DND-41 (cell line): ENCODE measurements at regions not wholly inside any gene's neighbourhood (a gene's known extent, or its start where the extent isn't known, plus 50 kb on each side); places are given as distances from the start of the nearest gene placed in this dataset.

Experiments used
- CTCF ChIP-seq: IDR thresholded peaks from 2 replicates; pipeline ENCODE4 v1.5.1; 2012; ENCODE audit warnings: borderline replicate concordance, low read length, moderate library complexity, mild to moderate bottlenecking; ENCODE audit not compliant: poor library complexity, severe bottlenecking; ENCODE audit errors: extremely low read depth
- EZH2 ChIP-seq: IDR thresholded peaks from 3 replicates; pipeline ENCODE4 v1.6.1; 2012; ENCODE audit warnings: borderline replicate concordance, low read depth, mild to moderate bottlenecking, moderate library complexity, low read length, inconsistent platforms; ENCODE audit not compliant: severe bottlenecking

DNA sequence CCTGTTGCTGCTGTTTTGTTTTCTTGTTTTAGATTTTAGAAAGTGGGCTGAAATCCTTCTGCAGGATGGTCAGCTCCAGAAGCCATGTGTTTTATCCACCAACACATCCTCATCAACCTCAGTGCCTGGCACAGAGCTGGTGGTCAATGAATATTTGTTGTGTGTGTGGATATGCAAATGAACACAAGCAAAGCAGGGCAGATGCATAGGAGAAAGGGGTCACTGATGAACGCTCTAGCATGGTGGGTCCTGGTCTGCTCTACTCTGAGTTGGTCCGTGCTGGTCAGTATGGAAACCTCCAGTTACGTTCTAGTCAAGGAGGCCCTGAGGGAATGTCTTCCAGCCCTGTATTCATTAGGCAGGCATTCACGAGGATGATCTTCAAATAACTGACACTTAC, 682.5 kb downstream of the QKI start:
- no peak for TF ChIP-seq CTCF
- TF ChIP-seq EZH2, result no peak
